ENCODE measurements at regions not wholly inside any gene's neighbourhood (a gene's known extent, or its start where the extent isn't known, plus 50 kb on each side); places are given as distances from the start of the nearest gene placed in this dataset.

GRCh38 chr12:25377469-25378177 is 126.9 kb upstream of the KRAS start:
- no peaks in the 10 kb centered on the region for H3K9me2 ChIP-seq (ENCODE audit: low read depth, low read length)
- peaks cover 2% of the 10 kb centered on the region for H3K4me1 ChIP-seq (ENCODE audit: insufficient read depth, low read length, severe bottlenecking)
- H3K27me3 ChIP-seq (ENCODE audit: insufficient read depth, low read length): no peaks in the 10 kb centered on the region
- no peaks in the 10 kb centered on the region for H4K20me1 ChIP-seq (ENCODE audit: insufficient read depth, low read length)
- no peak overlapping the region for H3K4me2 ChIP-seq (ENCODE audit: low read length)
- no peak overlapping the region for H2AFZ ChIP-seq (ENCODE audit: low read length)
- no peak for TF ChIP-seq CTCF (IDR thresholded peaks at IDR 0.05; ENCODE audit: low read length)
- H3K36me3 ChIP-seq (ENCODE audit: insufficient read depth, low read length): no peaks in the 10 kb centered on the region; the same call in 1 of the 2 replicates
- no peaks in the 10 kb centered on the region for H3K79me2 ChIP-seq (ENCODE audit: insufficient read depth, low read length)
- H3K4me3 ChIP-seq (ENCODE audit: low read depth, low read length, poor library complexity, severe bottlenecking): no peak overlapping the region
- no peaks in the 10 kb centered on the region for H3F3A ChIP-seq (ENCODE audit: insufficient read depth, low read length)
- no peaks in the 10 kb centered on the region for H3K9me3 ChIP-seq (ENCODE audit: low read length)
- no peak overlapping the region for H3K9ac ChIP-seq (ENCODE audit: low read length)
- H3K27ac ChIP-seq (ENCODE audit: low read depth, low read length, poor library complexity, severe bottlenecking): no peak overlapping the region

GRCh38 chr12:25376985-25377384 is 126.3 kb upstream of the KRAS start:
- Histone ChIP-seq H4K20me1 (ENCODE audit: insufficient read depth, low read length) (no peaks in the 10 kb centered on the region), H3K27ac (ENCODE audit: low read depth, low read length, poor library complexity, severe bottlenecking) (no peak overlapping the region), H3K27me3 (ENCODE audit: insufficient read depth, low read length) (no peaks in the 10 kb centered on the region), H3K9me2 (ENCODE audit: low read depth, low read length) (no peaks in the 10 kb centered on the region), H3K9ac (ENCODE audit: low read length) (no peak overlapping the region), H3K4me2 (ENCODE audit: low read length) (no peak overlapping the region), H3K4me3 (ENCODE audit: low read depth, low read length, poor library complexity, severe bottlenecking) (no peak overlapping the region), H3K4me1 (ENCODE audit: insufficient read depth, low read length, severe bottlenecking) (no peaks in the 10 kb centered on the region), H3K9me3 (ENCODE audit: low read length) (no peaks in the 10 kb centered on the region), H3F3A (ENCODE audit: insufficient read depth, low read length) (no peaks in the 10 kb centered on the region), H3K36me3 (ENCODE audit: insufficient read depth, low read length) (no peaks in the 10 kb centered on the region; the same call in 1 of the 2 replicates), H3K79me2 (ENCODE audit: insufficient read depth, low read length) (no peaks in the 10 kb centered on the region), H2AFZ (ENCODE audit: low read length) (no peak overlapping the region)
- TF ChIP-seq EZH2 (IDR thresholded peaks at IDR 0.05; ENCODE audit: borderline replicate concordance, low read length) (no peak), CTCF (IDR thresholded peaks at IDR 0.05; ENCODE audit: low read length) (no peak)

GRCh38 chr12:25376407-25376806 is 125.7 kb upstream of the KRAS start:
- Histone ChIP-seq H3K9me3 (ENCODE audit: low read length) (no peaks in the 10 kb centered on the region), H3K4me1 (ENCODE audit: insufficient read depth, low read length, severe bottlenecking) (no peaks in the 10 kb centered on the region), H2AFZ (ENCODE audit: low read length) (no peak overlapping the region), H3K9ac (ENCODE audit: low read length) (no peak overlapping the region), H3K27ac (ENCODE audit: low read depth, low read length, poor library complexity, severe bottlenecking) (no peak overlapping the region), H3K36me3 (ENCODE audit: insufficient read depth, low read length) (no peaks in the 10 kb centered on the region; the same call in 1 of the 2 replicates), H4K20me1 (ENCODE audit: insufficient read depth, low read length) (no peaks in the 10 kb centered on the region), H3K4me2 (ENCODE audit: low read length) (no peak overlapping the region), H3K4me3 (ENCODE audit: low read depth, low read length, poor library complexity, severe bottlenecking) (no peak overlapping the region), H3F3A (ENCODE audit: insufficient read depth, low read length) (no peaks in the 10 kb centered on the region), H3K27me3 (ENCODE audit: insufficient read depth, low read length) (no peaks in the 10 kb centered on the region), H3K79me2 (ENCODE audit: insufficient read depth, low read length) (no peaks in the 10 kb centered on the region), H3K9me2 (ENCODE audit: low read depth, low read length) (no peaks in the 10 kb centered on the region)
- TF ChIP-seq EZH2 (IDR thresholded peaks at IDR 0.05; ENCODE audit: borderline replicate concordance, low read length) (no peak), CTCF (IDR thresholded peaks at IDR 0.05; ENCODE audit: low read length) (no peak)
